ENCODE measurements at regions not wholly inside any gene's neighbourhood (a gene's known extent, or its start where the extent isn't known, plus 50 kb on each side); places are given as distances from the start of the nearest gene placed in this dataset.
A peak's percentile ranks its signal among the peaks of the same experiment; 100 is the strongest.

DNA sequence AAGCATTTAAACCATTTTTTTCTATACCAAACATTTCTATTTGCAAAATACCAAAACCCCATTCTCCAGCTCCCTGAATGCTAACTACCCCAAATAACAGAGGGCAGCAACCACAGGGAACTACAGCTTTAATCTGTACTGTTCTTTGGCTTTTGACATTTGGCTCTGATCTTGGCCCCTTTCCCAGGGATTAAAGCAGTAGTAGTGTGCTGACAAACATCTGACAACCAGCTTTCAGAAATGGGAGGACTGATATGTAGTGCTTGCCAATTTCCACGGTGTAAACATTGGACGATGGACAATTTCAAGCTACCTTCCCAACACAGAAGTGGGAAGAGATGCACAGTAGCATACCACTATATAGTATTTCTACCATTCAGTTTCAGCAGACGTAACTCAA is 88.4 kb upstream of the TEAD1 start:
- POLR2A ChIA-PET (ENCODE audit: unreplicated experiment), result interaction anchor here (0.5 to 0.6 kb wide), 2 partner anchors 98 to 1082 kb away, joined by 4 to 5 read pairs; no protein-coding TSS in a partner anchor
- no peaks in the 10 kb centered on the region for H3K9me3 ChIP-seq (ENCODE audit: low read length)
- H3K4me3 ChIP-seq (ENCODE audit: low read length), result no peak overlapping the region
- no peaks in the 10 kb centered on the region for H3K9me2 ChIP-seq (replicated peaks; ENCODE audit: low read length)
- H3K9ac ChIP-seq (ENCODE audit: low read length), result no peak overlapping the region
- H3F3A ChIP-seq (ENCODE audit: low read length, unreplicated experiment), result peaks cover 10% of the 10 kb centered on the region
- DNase-seq (no peak), ATAC-seq (no peak)
- intact Hi-C loops (cut with micrococcal nuclease), result no loop called here
- no peaks in the 10 kb centered on the region for H3K79me2 ChIP-seq (ENCODE audit: low read length)
- H2AFZ ChIP-seq (ENCODE audit: low read length), result no peak overlapping the region
- no peak for TF ChIP-seq EZH2phosphoT487 (IDR thresholded peaks at IDR 0.05; ENCODE audit: borderline replicate concordance, low read length)
- TF ChIP-seq EZH2 (IDR thresholded peaks at IDR 0.05; ENCODE audit: low read length, unreplicated experiment), result no peak
- TF ChIP-seq, protein P1, sequence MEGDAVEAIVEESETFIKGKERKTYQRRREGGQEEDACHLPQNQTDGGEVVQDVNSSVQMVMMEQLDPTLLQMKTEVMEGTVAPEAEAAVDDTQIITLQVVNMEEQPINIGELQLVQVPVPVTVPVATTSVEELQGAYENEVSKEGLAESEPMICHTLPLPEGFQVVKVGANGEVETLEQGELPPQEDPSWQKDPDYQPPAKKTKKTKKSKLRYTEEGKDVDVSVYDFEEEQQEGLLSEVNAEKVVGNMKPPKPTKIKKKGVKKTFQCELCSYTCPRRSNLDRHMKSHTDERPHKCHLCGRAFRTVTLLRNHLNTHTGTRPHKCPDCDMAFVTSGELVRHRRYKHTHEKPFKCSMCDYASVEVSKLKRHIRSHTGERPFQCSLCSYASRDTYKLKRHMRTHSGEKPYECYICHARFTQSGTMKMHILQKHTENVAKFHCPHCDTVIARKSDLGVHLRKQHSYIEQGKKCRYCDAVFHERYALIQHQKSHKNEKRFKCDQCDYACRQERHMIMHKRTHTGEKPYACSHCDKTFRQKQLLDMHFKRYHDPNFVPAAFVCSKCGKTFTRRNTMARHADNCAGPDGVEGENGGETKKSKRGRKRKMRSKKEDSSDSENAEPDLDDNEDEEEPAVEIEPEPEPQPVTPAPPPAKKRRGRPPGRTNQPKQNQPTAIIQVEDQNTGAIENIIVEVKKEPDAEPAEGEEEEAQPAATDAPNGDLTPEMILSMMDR (conservative IDR thresholded peaks at IDR 0.05; ENCODE audit: low read depth, low read length), result no peak
- no peak overlapping the region for H3K27ac ChIP-seq (ENCODE audit: low read length)
- no peaks in the 10 kb centered on the region for H3K27me3 ChIP-seq (ENCODE audit: low read length)
- no peaks in the 10 kb centered on the region for H3K36me3 ChIP-seq (ENCODE audit: low read depth, low read length)
- BruUV-seq (replicated peaks), result no TSS peak
- no peaks in the 10 kb centered on the region for H4K20me1 ChIP-seq (ENCODE audit: low read length)
- H3K4me1 ChIP-seq (ENCODE audit: insufficient read depth, low read length), result peaks cover 25% of the 10 kb centered on the region
- CTCF ChIA-PET, result interaction anchor here (0.6 kb wide), 1 partner anchor 297 kb away, joined by 3 read pairs; no protein-coding TSS in a partner anchor
- no peak overlapping the region for H3K4me2 ChIP-seq (ENCODE audit: low read length)

DNA sequence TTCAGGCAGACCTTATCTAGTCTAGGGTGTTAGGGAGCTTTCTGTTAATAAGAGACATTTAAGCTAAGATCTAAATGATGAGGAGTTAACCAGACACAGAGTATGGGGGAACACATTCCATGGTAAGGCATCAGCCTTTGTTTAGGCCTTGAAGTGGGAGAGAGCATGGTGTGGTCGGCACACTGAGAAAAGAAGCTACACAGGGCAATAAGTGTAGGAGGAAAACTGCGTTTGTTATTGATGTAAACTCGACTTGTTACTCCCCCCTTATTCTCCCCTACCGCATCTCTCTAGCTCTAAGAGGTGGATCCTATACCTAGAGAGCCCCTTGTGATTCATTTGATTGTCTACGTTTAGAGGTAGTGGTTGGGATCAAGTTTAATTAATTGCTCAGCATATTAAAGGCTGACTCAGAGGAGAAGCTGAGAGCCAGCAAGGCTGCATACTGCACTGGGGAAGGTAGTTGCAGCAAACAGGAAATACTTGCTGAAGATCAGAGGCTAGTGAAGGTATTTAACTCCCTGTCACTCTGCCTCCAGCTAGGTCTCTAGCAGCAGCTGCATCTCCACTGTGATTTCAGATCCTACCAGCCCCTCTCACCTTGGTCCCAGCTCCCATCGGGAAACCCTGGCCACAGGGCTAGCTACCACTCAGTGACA is 86.8 kb upstream of the TEAD1 start:
- H3K4me3 ChIP-seq (ENCODE audit: low read length), result no peak overlapping the region
- peaks cover 11% of the 10 kb centered on the region for H3K4me1 ChIP-seq (ENCODE audit: insufficient read depth, low read length)
- H3K4me2 ChIP-seq (ENCODE audit: low read length), result peak overlapping the region; percentile 59
- H4K20me1 ChIP-seq (ENCODE audit: low read length), result no peaks in the 10 kb centered on the region
- POLR2A ChIA-PET (ENCODE audit: unreplicated experiment), result interaction anchor here (0.6 to 1.0 kb wide), 2 partner anchors 15 to 934 kb away, joined by 3 read pairs; no protein-coding TSS in a partner anchor
- no peaks in the 10 kb centered on the region for H3F3A ChIP-seq (ENCODE audit: low read length, unreplicated experiment)
- H3K27ac ChIP-seq (ENCODE audit: low read length), result peak overlapping the region; percentile 51
- H2AFZ ChIP-seq (ENCODE audit: low read length), result peak overlapping the region; percentile 36; the same call in 1 of the 2 replicates
- CTCF ChIA-PET, result interaction anchor here (0.5 to 1.4 kb wide), 2 partner anchors 177 to 1085 kb away, joined by 3 to 6 read pairs; no protein-coding TSS in a partner anchor
- no peak overlapping the region for H3K9ac ChIP-seq (ENCODE audit: low read length)
- no peaks in the 10 kb centered on the region for H3K27me3 ChIP-seq (ENCODE audit: low read length)
- H3K9me2 ChIP-seq (replicated peaks; ENCODE audit: low read length), result no peaks in the 10 kb centered on the region
- no TSS peak for BruUV-seq (replicated peaks)
- H3K36me3 ChIP-seq (ENCODE audit: low read depth, low read length), result no peaks in the 10 kb centered on the region
- DNase-seq (peak; percentile 91), ATAC-seq (peak; percentile 99)
- intact Hi-C loops (cut with micrococcal nuclease), result no loop called here
- H3K9me3 ChIP-seq (ENCODE audit: low read length), result no peaks in the 10 kb centered on the region
- no peaks in the 10 kb centered on the region for H3K79me2 ChIP-seq (ENCODE audit: low read length)
- TF ChIP-seq EZH2phosphoT487 (IDR thresholded peaks at IDR 0.05; ENCODE audit: borderline replicate concordance, low read length) (no peak), EZH2 (IDR thresholded peaks at IDR 0.05; ENCODE audit: low read length, unreplicated experiment) (no peak)
- TF ChIP-seq, protein P1 (conservative IDR thresholded peaks at IDR 0.05; ENCODE audit: low read depth, low read length), result no peak

DNA sequence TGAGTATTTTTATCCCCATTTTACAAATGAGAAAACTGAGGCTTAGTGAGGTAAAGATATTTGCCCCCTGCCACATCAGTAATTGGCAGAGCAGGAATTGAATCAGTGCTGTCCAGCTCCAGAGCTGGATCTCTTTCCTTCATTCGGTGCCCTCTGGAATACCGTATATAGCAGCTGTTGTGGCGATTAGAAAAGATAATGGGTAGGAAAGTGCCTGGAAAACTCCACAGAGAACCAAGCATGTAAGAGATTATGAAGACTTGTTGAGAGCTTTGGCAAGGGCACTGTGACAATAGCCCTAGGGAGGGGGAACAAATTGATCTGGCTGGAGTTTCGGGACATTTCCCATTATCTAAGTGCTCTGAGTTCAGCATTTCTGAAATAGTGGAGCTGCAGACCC is 82.5 kb upstream of the TEAD1 start:
- no peak overlapping the region for H3K9ac ChIP-seq (ENCODE audit: low read length)
- TF ChIP-seq EZH2 (IDR thresholded peaks at IDR 0.05; ENCODE audit: low read length, unreplicated experiment) (no peak), EZH2phosphoT487 (IDR thresholded peaks at IDR 0.05; ENCODE audit: borderline replicate concordance, low read length) (no peak)
- TF ChIP-seq, protein P1 (conservative IDR thresholded peaks at IDR 0.05; ENCODE audit: low read depth, low read length), result no peak
- no peak overlapping the region for H3K4me3 ChIP-seq (ENCODE audit: low read length)
- DNase-seq, result no peak
- H2AFZ ChIP-seq (ENCODE audit: low read length), result no peak overlapping the region
- no peaks in the 10 kb centered on the region for H3K9me3 ChIP-seq (ENCODE audit: low read length)
- no peaks in the 10 kb centered on the region for H3F3A ChIP-seq (ENCODE audit: low read length, unreplicated experiment)
- no peaks in the 10 kb centered on the region for H3K79me2 ChIP-seq (ENCODE audit: low read length)
- H3K9me2 ChIP-seq (replicated peaks; ENCODE audit: low read length), result no peaks in the 10 kb centered on the region
- no peak overlapping the region for H3K4me2 ChIP-seq (ENCODE audit: low read length)
- no peaks in the 10 kb centered on the region for H4K20me1 ChIP-seq (ENCODE audit: low read length)
- POLR2A ChIA-PET (ENCODE audit: unreplicated experiment), result no interaction called here
- H3K4me1 ChIP-seq (ENCODE audit: insufficient read depth, low read length), result peaks cover 10% of the 10 kb centered on the region
- CTCF ChIA-PET, result no interaction called here
- BruUV-seq (replicated peaks), result no TSS peak
- H3K27ac ChIP-seq (ENCODE audit: low read length), result no peak overlapping the region
- no peaks in the 10 kb centered on the region for H3K27me3 ChIP-seq (ENCODE audit: low read length)
- H3K36me3 ChIP-seq (ENCODE audit: low read depth, low read length), result no peaks in the 10 kb centered on the region
- intact Hi-C loops (cut with micrococcal nuclease), result no loop called here
- no peak for ATAC-seq
